ENCODE measurements at regions not wholly inside any gene's neighbourhood (a gene's known extent, or its start where the extent isn't known, plus 50 kb on each side); places are given as distances from the start of the nearest gene placed in this dataset.

- H3K4me3 Mint-ChIP-seq = no peak overlapping the region
- Histone ChIP-seq H3F3A (ENCODE audit: low read depth) (no peaks in the 10 kb centered on the region), H3K4me2 (no peak overlapping the region), H3K27me3 (no peaks in the 10 kb centered on the region), H4K20me1 (ENCODE audit: low read depth) (no peaks in the 10 kb centered on the region), H3K9ac (no peak overlapping the region), H3K79me2 (ENCODE audit: low read depth) (no peaks in the 10 kb centered on the region), H3K4me1 (peaks cover 7% of the 10 kb centered on the region), H3K27ac (no peak overlapping the region), H3K4me3 (no peak overlapping the region), H3K36me3 (no peaks in the 10 kb centered on the region), H2AFZ (replicated peaks) (no peak overlapping the region), H3K9me3 (ENCODE audit: low read depth) (no peaks in the 10 kb centered on the region)
- peaks cover 4% of the 10 kb centered on the region for H3K4me1 Mint-ChIP-seq
- no peak overlapping the region for H3K27ac Mint-ChIP-seq
- TF ChIP-seq EZH2phosphoT487 (IDR thresholded peaks at IDR 0.05) = no peak
- TF ChIP-seq CTCF (IDR thresholded peaks at IDR 0.05) = no peak
- TF ChIP-seq EZH2 (IDR thresholded peaks at IDR 0.05) = no peak
- no peaks in the 10 kb centered on the region for H3K27me3 Mint-ChIP-seq (ENCODE audit: insufficient read depth, low read depth)
- peaks cover 6% of the 10 kb centered on the region for H3K9me3 Mint-ChIP-seq
- H3K36me3 Mint-ChIP-seq = no peaks in the 10 kb centered on the region
- DNase-seq (ENCODE audit: low spot score) = no peak
Measured at GRCh38 chr12:77300811-77301210, 235.4 kb upstream of the E2F7 start.

DNA sequence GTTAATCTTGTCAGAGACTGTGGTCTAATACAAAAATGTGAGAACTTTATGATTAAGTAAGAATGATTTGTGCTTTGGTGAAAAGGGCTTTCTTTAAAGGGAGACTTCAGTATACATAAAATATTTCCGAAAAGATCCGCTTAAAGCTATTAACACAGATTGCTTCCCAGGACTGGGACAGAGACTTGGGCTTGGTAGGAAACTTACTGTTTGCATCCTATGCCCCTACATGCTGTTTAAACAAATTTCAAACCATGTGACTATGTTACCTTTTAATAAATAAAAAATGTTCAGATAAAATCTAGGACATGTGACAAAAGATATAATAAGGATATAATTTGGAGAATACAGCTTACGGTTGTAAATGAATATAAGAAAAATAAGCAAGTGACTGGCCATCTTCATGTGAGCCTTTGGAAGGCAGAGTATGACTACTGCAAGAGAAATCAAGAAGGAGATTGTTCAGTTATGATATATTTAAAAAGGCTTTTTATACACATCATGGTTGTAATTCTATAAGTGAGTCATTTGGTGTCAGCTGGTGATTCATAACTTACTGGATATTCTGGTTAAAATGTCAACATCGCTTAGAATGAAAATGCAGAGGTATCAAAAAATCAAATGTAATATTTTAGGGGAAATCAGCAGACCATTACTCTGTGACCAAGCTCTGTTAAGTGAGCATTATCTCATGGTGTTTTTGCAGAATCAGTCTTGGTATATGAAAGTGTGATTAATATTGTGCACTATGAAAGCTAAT, 234.7 kb upstream of the E2F7 start:
- H3K4me1 ChIP-seq = peaks cover 7% of the 10 kb centered on the region
- Mint-ChIP-seq H3K9me3 (peaks cover 6% of the 10 kb centered on the region), H3K36me3 (no peaks in the 10 kb centered on the region), H3K4me3 (no peak overlapping the region), H3K27ac (no peak overlapping the region), H3K27me3 (ENCODE audit: insufficient read depth, low read depth) (peaks cover 2% of the 10 kb centered on the region), H3K4me1 (peaks cover 4% of the 10 kb centered on the region)
- no peak overlapping the region for H3K27ac ChIP-seq
- no peaks in the 10 kb centered on the region for H3K79me2 ChIP-seq (ENCODE audit: low read depth)
- no peaks in the 10 kb centered on the region for H3K36me3 ChIP-seq
- no peak overlapping the region for H3K4me2 ChIP-seq
- H3K9ac ChIP-seq = no peak overlapping the region
- no peak overlapping the region for H3K4me3 ChIP-seq
- H3K9me3 ChIP-seq (ENCODE audit: low read depth) = no peaks in the 10 kb centered on the region
- TF ChIP-seq CTCF (IDR thresholded peaks at IDR 0.05) = no peak
- no peak for TF ChIP-seq EZH2phosphoT487 (IDR thresholded peaks at IDR 0.05)
- H3F3A ChIP-seq (ENCODE audit: low read depth) = no peaks in the 10 kb centered on the region
- H3K27me3 ChIP-seq = no peaks in the 10 kb centered on the region
- no peak for DNase-seq (ENCODE audit: low spot score)
- no peak overlapping the region for H2AFZ ChIP-seq (replicated peaks)
- H4K20me1 ChIP-seq (ENCODE audit: low read depth) = no peaks in the 10 kb centered on the region

GRCh38 chr12:77299001-77299400, 233.6 kb upstream of the E2F7 start:
- no peak overlapping the region for H3K4me3 Mint-ChIP-seq
- no peak overlapping the region for H3K27ac Mint-ChIP-seq
- Histone ChIP-seq H3K9me3 (ENCODE audit: low read depth) (no peaks in the 10 kb centered on the region), H2AFZ (replicated peaks) (peak overlapping the region; percentile 20), H4K20me1 (ENCODE audit: low read depth) (no peaks in the 10 kb centered on the region), H3K4me1 (peaks cover 7% of the 10 kb centered on the region), H3K27ac (no peak overlapping the region), H3K27me3 (no peaks in the 10 kb centered on the region), H3K4me2 (no peak overlapping the region), H3K4me3 (no peak overlapping the region), H3F3A (ENCODE audit: low read depth) (no peaks in the 10 kb centered on the region), H3K9ac (no peak overlapping the region), H3K36me3 (no peaks in the 10 kb centered on the region), H3K79me2 (ENCODE audit: low read depth) (no peaks in the 10 kb centered on the region)
- no peaks in the 10 kb centered on the region for H3K36me3 Mint-ChIP-seq
- H3K9me3 Mint-ChIP-seq = peaks cover 5% of the 10 kb centered on the region
- no peak for DNase-seq (ENCODE audit: low spot score)
- H3K27me3 Mint-ChIP-seq (ENCODE audit: insufficient read depth, low read depth) = peaks cover 3% of the 10 kb centered on the region
- H3K4me1 Mint-ChIP-seq = peaks cover 4% of the 10 kb centered on the region
- no peak for TF ChIP-seq EZH2 (IDR thresholded peaks at IDR 0.05)
- TF ChIP-seq CTCF (IDR thresholded peaks at IDR 0.05) = no peak

All from neural progenitor cell (in vitro differentiated cells).